ENCODE measurements at regions not wholly inside any gene's neighbourhood (a gene's known extent, or its start where the extent isn't known, plus 50 kb on each side); places are given as distances from the start of the nearest gene placed in this dataset.
"Not testable (repeated sequence)": the region's sequence is repeated elsewhere in the genome, so short reads cannot be mapped to it uniquely, and the experiment has no call there.

- CTCF ChIA-PET (ENCODE audit: partially characterized antibody); H3K79me1 ChIP-seq (ENCODE audit: low read depth, low read length): not testable (repeated sequence)
- peaks cover 10 to 50% of the 10 kb centered on the region in 2 experiments for H3K9me3 ChIP-seq (ENCODE audit: insufficient read depth in 2 of 2, low read depth in 1 of 2, low read length in 1 of 2)
Measured at GRCh38 chr15:20290606-20291005, 251.0 kb downstream of the GOLGA6L6 start.

DNA sequence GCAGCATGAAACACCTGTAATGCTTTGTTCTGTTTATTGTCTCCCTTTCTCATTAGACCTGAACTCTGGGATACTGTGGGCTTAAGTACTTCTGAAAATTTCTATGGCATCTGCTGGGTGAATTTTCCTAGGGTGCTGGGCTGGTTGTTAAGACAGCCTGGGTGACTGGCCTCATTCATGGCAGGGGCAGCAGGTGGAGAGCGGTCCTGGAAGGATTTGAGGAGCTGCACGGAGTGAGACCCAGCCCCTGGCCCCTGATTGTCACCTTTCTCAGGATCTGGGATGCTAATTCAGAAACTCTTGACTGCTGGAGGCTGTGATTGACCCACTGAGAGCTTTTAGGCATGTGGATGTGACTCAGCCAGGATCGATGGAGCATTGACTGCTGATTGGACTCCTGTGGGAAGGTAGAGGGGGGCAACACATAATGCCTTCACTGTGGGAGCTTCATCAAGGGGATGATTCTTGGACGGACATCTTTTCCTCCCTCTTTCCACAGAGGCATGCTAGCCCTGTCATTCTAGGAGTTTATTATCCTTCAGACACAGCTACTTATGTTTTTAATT, 252.0 kb downstream of the GOLGA6L6 start:
- H4K91ac ChIP-seq (replicated peaks; ENCODE audit: insufficient read length, low read length); H3K4me2 ChIP-seq (ENCODE audit: insufficient read depth in 1 of 2, low read depth in 2 of 2, low read length in 2 of 2); H3K79me1 ChIP-seq (ENCODE audit: low read depth, low read length); H4K8ac ChIP-seq (ENCODE audit: extremely low read depth, insufficient read depth, low read length); H2AFZ ChIP-seq (ENCODE audit: low read length); H4K20me1 ChIP-seq (replicated peaks in 1 of 2; ENCODE audit: control insufficient read depth in 1 of 2, insufficient read depth in 2 of 2, low read length in 2 of 2); H3K36me3 ChIP-seq (ENCODE audit: control insufficient read depth in 2 of 4, insufficient read depth in 4 of 4, low read length in 3 of 4); H3K4ac ChIP-seq (replicated peaks; ENCODE audit: insufficient read length, low read depth, low read length); H2BK15ac ChIP-seq (ENCODE audit: low read length); DNase-seq (ENCODE audit: low read depth in 1 of 2, low spot score in 2 of 2); CTCF ChIA-PET (ENCODE audit: partially characterized antibody); H3K9ac ChIP-seq (replicated peaks in 1 of 4; ENCODE audit: extremely low read depth in 1 of 4, low read depth in 3 of 4, low read length in 3 of 4); H2BK120ac ChIP-seq (replicated peaks; ENCODE audit: low read depth, low read length); H3K4me3 ChIP-seq (ENCODE audit: extremely low read depth in 1 of 4, insufficient read depth in 2 of 4, low read depth in 3 of 4, low read length in 4 of 4); H3K79me2 ChIP-seq (ENCODE audit: control insufficient read depth in 1 of 2, insufficient read depth in 2 of 2, low read length in 2 of 2); H2BK5ac ChIP-seq (ENCODE audit: low read depth, low read length); FAIRE-seq; H2BK20ac ChIP-seq (ENCODE audit: low read length); H3K23ac ChIP-seq (ENCODE audit: insufficient read length); POLR2A ChIA-PET (ENCODE audit: partially characterized antibody); H3K27ac ChIP-seq (ENCODE audit: low read depth, low read length); H4K5ac ChIP-seq (ENCODE audit: insufficient read length, low read depth, low read length); H2AK5ac ChIP-seq (ENCODE audit: low read depth, low read length); H3K23me2 ChIP-seq (ENCODE audit: low read depth, low read length); H3K56ac ChIP-seq (replicated peaks; ENCODE audit: insufficient read length, low read depth, low read length); H3K27me3 ChIP-seq (replicated peaks in 1 of 4; ENCODE audit: control insufficient read depth in 3 of 4, extremely low read depth in 1 of 4, insufficient read depth in 3 of 4, low read length in 3 of 4); H3K14ac ChIP-seq (ENCODE audit: insufficient read length); H3K4me1 ChIP-seq (replicated peaks in 1 of 4; ENCODE audit: control insufficient read depth in 3 of 4, insufficient read depth in 4 of 4, low read length in 3 of 4); H3K18ac ChIP-seq (ENCODE audit: extremely low read depth, low read length); H2BK12ac ChIP-seq (ENCODE audit: low read depth, low read length): not testable (repeated sequence)
- 77% methylated on average over 4 of the region's 4 CpGs; no CpG with 5 or more reads in 1 of the 2 experiments for WGBS, 2 experiments (ENCODE audit: extremely low coverage in 1 of 2, insufficient coverage in 1 of 2, insufficient read length in 1 of 2, insufficient replicate concordance in 2 of 2, low coverage in 1 of 2, low lambda C conversion rate in 2 of 2, missing lambda C conversion rate in 1 of 2)
- peaks cover 13 to 46% of the 10 kb centered on the region in 2 experiments for H3K9me3 ChIP-seq (ENCODE audit: insufficient read depth in 2 of 2, low read depth in 1 of 2, low read length in 1 of 2)

More at GRCh38 chr15:20290606-20291005, 251.0 kb downstream of the GOLGA6L6 start:
- H4K91ac ChIP-seq (replicated peaks; ENCODE audit: insufficient read length, low read length); H3K27me3 ChIP-seq (replicated peaks in 1 of 4; ENCODE audit: control insufficient read depth in 3 of 4, extremely low read depth in 1 of 4, insufficient read depth in 3 of 4, low read length in 3 of 4); H2BK12ac ChIP-seq (ENCODE audit: low read depth, low read length); DNase-seq (ENCODE audit: low read depth in 1 of 2, low spot score in 2 of 2); FAIRE-seq; POLR2A ChIA-PET (ENCODE audit: partially characterized antibody); H3K79me2 ChIP-seq (ENCODE audit: control insufficient read depth in 1 of 2, insufficient read depth in 2 of 2, low read length in 2 of 2); H3K27ac ChIP-seq (ENCODE audit: low read depth, low read length); H3K4me1 ChIP-seq (replicated peaks in 1 of 4; ENCODE audit: control insufficient read depth in 3 of 4, insufficient read depth in 4 of 4, low read length in 3 of 4); H4K20me1 ChIP-seq (replicated peaks in 1 of 2; ENCODE audit: control insufficient read depth in 1 of 2, insufficient read depth in 2 of 2, low read length in 2 of 2); H2BK15ac ChIP-seq (ENCODE audit: low read length); H3K18ac ChIP-seq (ENCODE audit: extremely low read depth, low read length); H3K4me3 ChIP-seq (ENCODE audit: extremely low read depth in 1 of 4, insufficient read depth in 2 of 4, low read depth in 3 of 4, low read length in 4 of 4); H3K4ac ChIP-seq (replicated peaks; ENCODE audit: insufficient read length, low read depth, low read length); H2BK5ac ChIP-seq (ENCODE audit: low read depth, low read length); H3K4me2 ChIP-seq (ENCODE audit: insufficient read depth in 1 of 2, low read depth in 2 of 2, low read length in 2 of 2); H3K23me2 ChIP-seq (ENCODE audit: low read depth, low read length); H4K5ac ChIP-seq (ENCODE audit: insufficient read length, low read depth, low read length); H2BK120ac ChIP-seq (replicated peaks; ENCODE audit: low read depth, low read length); H3K9ac ChIP-seq (replicated peaks in 1 of 4; ENCODE audit: extremely low read depth in 1 of 4, low read depth in 3 of 4, low read length in 3 of 4); H2AK5ac ChIP-seq (ENCODE audit: low read depth, low read length); H2AFZ ChIP-seq (ENCODE audit: low read length); H3K23ac ChIP-seq (ENCODE audit: insufficient read length); H3K56ac ChIP-seq (replicated peaks; ENCODE audit: insufficient read length, low read depth, low read length); H4K8ac ChIP-seq (ENCODE audit: extremely low read depth, insufficient read depth, low read length); H2BK20ac ChIP-seq (ENCODE audit: low read length); H3K14ac ChIP-seq (ENCODE audit: insufficient read length); H3K36me3 ChIP-seq (ENCODE audit: control insufficient read depth in 2 of 4, insufficient read depth in 4 of 4, low read length in 3 of 4): not testable (repeated sequence)
- WGBS, 2 experiments (ENCODE audit: extremely low coverage in 1 of 2, insufficient coverage in 1 of 2, insufficient read length in 1 of 2, insufficient replicate concordance in 2 of 2, low coverage in 1 of 2, low lambda C conversion rate in 2 of 2, missing lambda C conversion rate in 1 of 2) = 91% methylated on average over 11 of the region's 11 CpGs; no CpG with 5 or more reads in 1 of the 2 experiments
